Pancreas (tissue), 10 donors: ENCODE measurements at regions not wholly inside any gene's neighbourhood (a gene's known extent, or its start where the extent isn't known, plus 50 kb on each side); places are given as distances from the start of the nearest gene placed in this dataset.

ENCODE experiments used
- ATAC-seq, 4 donors: fragments of 200-7000 bp; cut with Tn5 transposase; one replicate each; pipeline versions ENCODE4 v1.8.0 to v1.9.1; 2020; ENCODE audit warnings: mild to moderate bottlenecking in 4 of 4, moderate library complexity in 4 of 4
- DNase-seq, 6 donors: peaks; one replicate each; pipeline ENCODE4 v3.0.0-alpha.2; 2020
- FAIRE-seq: peaks from 2 replicates; lab custom pipeline; 2012; peaks lifted over from hg19 to GRCh38; lab: Jason Lieb, UNC
- H3K27ac ChIP-seq, 4 donors: fragments of 200-600 bp; sonication (generic); 1 replicate in 3 of 4; 2 replicates in 1 of 4; pipeline versions ENCODE4 v1.5.0 to v1.8.0; 2020
- H3K27me3 ChIP-seq, 4 donors: fragments of 200-600 bp; one replicate each; pipeline ENCODE4 v1.8.0; 2021
- H3K36me3 ChIP-seq, 3 donors: fragments of 200-600 bp; sonication (generic) in 1 of 3; one replicate each; pipeline versions ENCODE4 v1.5.0 to v1.8.0; 2020 to 2021
- H3K4me1 ChIP-seq, 3 donors: fragments of 200-600 bp; one replicate each; pipeline ENCODE4 v1.8.0; 2021
- H3K4me3 ChIP-seq, 4 donors: fragments of 200-600 bp; sonication (generic) in 2 of 4; one replicate each; pipeline versions ENCODE4 v1.5.0 to v1.8.0; 2020 to 2021
- H3K9me3 ChIP-seq, 4 donors: fragments of 200-600 bp; one replicate each; pipeline ENCODE4 v1.8.0; 2021
- CTCF ChIP-seq, 4 donors: fragments of 200-600 bp; sonication (generic) in 3 of 4; IDR thresholded peaks; one replicate each; pipeline versions ENCODE4 v1.5.0 to v1.8.0; 2021; ENCODE audit warnings: antibody characterized with exemption in 4 of 4
- WGBS, 2 donors: extraction: QIAGEN DNeasy Blood & Tissue Kit; methylation state at CpG; one replicate each; pipeline ENCODE4 v1.1.7; 2013; 5-methylcytosine and 5-hydroxymethylcytosine counted together
- intact Hi-C, 3 donors: fragments of 100-400 bp; cut with DNase I; formaldehyde crosslinking; loops; one replicate each; pipeline versions ENCODE4 v1.11.1 to v1.14.2; 2022
- donor health status: healthy with polysubstance abuse.
- donor health status: DM: no; HTN: no; CAD: no; lungs with moderate emphysema.
- donor health status: DM: no; HTN: no; CAD: no.
- donor health status: control.
- donor health status: control.
- donor health status: Bipolar disorder and iron deficiency.
- donor health status: DM: yes; HTN: yes; CAD: no.
- donor health status: DM: no; HTN: no; CAD: no.
- donor health status: DM: no; HTN: no; CAD: no.
- donor health status: DM: yes; HTN: yes; CAD: no.

- no peaks in the 10 kb centered on the region for H3K4me1 ChIP-seq
- H3K27me3 ChIP-seq, result no peaks in the 10 kb centered on the region
- FAIRE-seq (no peak), DNase-seq (no peak), ATAC-seq (no peak)
- 86 to 87% methylated on average over 3 of the region's 3 CpGs for WGBS, 2 donors
- no peaks in the 10 kb centered on the region for H3K36me3 ChIP-seq
- H3K4me3 ChIP-seq, result no peak overlapping the region
- intact Hi-C loops, result no loop called here
- no peaks in the 10 kb centered on the region for H3K9me3 ChIP-seq
- H3K27ac ChIP-seq, result no peak overlapping the region
- TF ChIP-seq CTCF (IDR thresholded peaks at IDR 0.05), result no peak
These were observed 405.8 kb upstream of the ADAMTS9 start for GRCh38 chr3:65093641-65094040.

GRCh38 chr3:65091565-65091964 lies 403.8 kb upstream of the ADAMTS9 start:
- 75 to 90% methylated on average over 3 of the region's 3 CpGs for WGBS, 2 donors
- no peak for DNase-seq
- no peak overlapping the region for H3K4me3 ChIP-seq
- TF ChIP-seq CTCF (IDR thresholded peaks at IDR 0.05), result no peak
- ATAC-seq, result no peak
- intact Hi-C loops, result no loop called here
- no peaks in the 10 kb centered on the region for H3K4me1 ChIP-seq
- no peak for FAIRE-seq
- no peaks in the 10 kb centered on the region for H3K9me3 ChIP-seq
- H3K27me3 ChIP-seq, result no peaks in the 10 kb centered on the region
- no peaks in the 10 kb centered on the region for H3K36me3 ChIP-seq
- no peak overlapping the region for H3K27ac ChIP-seq

- FAIRE-seq (no peak), DNase-seq (no peak), ATAC-seq (no peak)
- H3K27ac ChIP-seq, result no peak overlapping the region
- WGBS, 2 donors, result 36 to 41% methylated on average over 4 of the region's 4 CpGs
- H3K36me3 ChIP-seq, result no peaks in the 10 kb centered on the region
- H3K4me3 ChIP-seq, result no peak overlapping the region
- TF ChIP-seq CTCF (IDR thresholded peaks at IDR 0.05), result no peak
- no peaks in the 10 kb centered on the region for H3K9me3 ChIP-seq
- no peaks in the 10 kb centered on the region for H3K4me1 ChIP-seq
- intact Hi-C loops, result no loop called here
- no peaks in the 10 kb centered on the region for H3K27me3 ChIP-seq
These were observed 395.4 kb upstream of the ADAMTS9 start for GRCh38 chr3:65083240-65083639.

- H3K27ac ChIP-seq, result no peak overlapping the region
- 42 to 49% methylated on average over 2 of the region's 2 CpGs for WGBS, 2 donors
- no peaks in the 10 kb centered on the region for H3K27me3 ChIP-seq
- no peaks in the 10 kb centered on the region for H3K9me3 ChIP-seq
- ATAC-seq (no peak), FAIRE-seq (no peak), DNase-seq (no peak)
- TF ChIP-seq CTCF (IDR thresholded peaks at IDR 0.05), result no peak
- intact Hi-C loops, result no loop called here
- no peaks in the 10 kb centered on the region for H3K36me3 ChIP-seq
- no peaks in the 10 kb centered on the region for H3K4me1 ChIP-seq
- no peak overlapping the region for H3K4me3 ChIP-seq
These were observed 393.7 kb upstream of the ADAMTS9 start for GRCh38 chr3:65081536-65081935.

- WGBS, 2 donors, result 57 to 73% methylated on average over 3 of the region's 3 CpGs
- H3K4me1 ChIP-seq, result no peaks in the 10 kb centered on the region
- no peak overlapping the region for H3K27ac ChIP-seq
- intact Hi-C loops, result no loop called here
- no peaks in the 10 kb centered on the region for H3K36me3 ChIP-seq
- H3K9me3 ChIP-seq, result no peaks in the 10 kb centered on the region
- DNase-seq (no peak), FAIRE-seq (no peak), ATAC-seq (peak in 1 of 4 donors; percentile 38)
- no peak for TF ChIP-seq CTCF (IDR thresholded peaks at IDR 0.05)
- no peak overlapping the region for H3K4me3 ChIP-seq
- H3K27me3 ChIP-seq, result no peaks in the 10 kb centered on the region
These were observed 392.6 kb upstream of the ADAMTS9 start for GRCh38 chr3:65080432-65080831.
